ENCODE measurements at regions not wholly inside any gene's neighbourhood (a gene's known extent, or its start where the extent isn't known, plus 50 kb on each side); places are given as distances from the start of the nearest gene placed in this dataset.

DNA sequence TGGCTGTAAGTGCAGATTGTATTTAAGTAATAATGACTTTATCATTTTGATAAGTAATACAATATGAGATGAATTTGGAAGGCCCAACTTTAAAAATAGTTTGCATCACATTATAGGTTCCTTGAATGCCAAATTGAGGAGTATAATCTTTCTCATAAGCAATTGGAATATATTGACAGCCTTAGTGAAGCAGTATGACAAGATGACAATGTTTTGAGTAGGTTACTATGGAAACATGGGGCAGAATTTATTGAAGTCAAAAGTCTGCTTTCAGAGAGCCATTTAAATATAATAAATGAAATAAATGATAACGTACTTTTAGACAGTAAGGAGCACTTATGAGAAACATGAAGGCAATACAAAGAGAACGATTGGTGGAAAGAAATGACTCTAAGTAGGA is 776.4 kb downstream of the TECRL start:
- no peak for DNase-seq (ENCODE audit: low spot score)

DNA sequence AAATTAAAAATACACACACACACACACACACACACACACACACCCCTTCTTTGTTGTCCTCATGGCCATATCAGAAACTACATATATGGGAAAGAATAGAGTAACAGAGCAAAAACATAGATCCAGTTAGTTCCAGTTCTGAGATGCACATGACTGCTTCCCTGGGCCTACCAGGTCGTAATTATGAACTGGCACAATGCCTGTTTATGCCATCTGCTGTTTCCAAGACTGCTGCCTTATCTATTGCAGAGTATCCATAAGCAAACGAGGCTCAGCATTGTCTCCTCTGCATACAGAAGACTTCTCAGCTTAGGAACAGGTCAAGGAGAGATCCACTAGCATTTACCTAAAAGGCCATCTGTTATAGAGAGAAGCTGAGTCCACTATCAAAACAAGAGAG is 789.0 kb downstream of the TECRL start:
- DNase-seq (ENCODE audit: low spot score), result no peak

DNA sequence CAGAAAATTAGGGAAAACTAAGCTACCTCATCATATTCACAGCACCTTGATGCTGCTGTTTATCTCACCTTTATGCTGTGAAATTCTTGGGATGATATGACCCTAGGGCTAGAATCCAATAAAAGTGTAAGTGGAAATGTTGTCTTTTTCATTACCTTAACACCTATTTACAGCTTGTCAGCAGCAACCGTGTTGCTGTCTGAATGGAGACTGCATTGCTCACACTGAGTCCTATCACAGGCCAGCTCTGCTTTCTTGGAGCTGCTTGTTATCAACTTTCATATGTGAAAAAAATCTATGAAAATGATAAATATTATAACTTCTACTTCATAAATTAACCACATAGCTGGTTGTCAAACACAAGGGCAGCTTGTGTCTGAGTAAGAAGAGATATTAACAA is 789.5 kb downstream of the TECRL start:
- DNase-seq (ENCODE audit: low spot score), result no peak

DNA sequence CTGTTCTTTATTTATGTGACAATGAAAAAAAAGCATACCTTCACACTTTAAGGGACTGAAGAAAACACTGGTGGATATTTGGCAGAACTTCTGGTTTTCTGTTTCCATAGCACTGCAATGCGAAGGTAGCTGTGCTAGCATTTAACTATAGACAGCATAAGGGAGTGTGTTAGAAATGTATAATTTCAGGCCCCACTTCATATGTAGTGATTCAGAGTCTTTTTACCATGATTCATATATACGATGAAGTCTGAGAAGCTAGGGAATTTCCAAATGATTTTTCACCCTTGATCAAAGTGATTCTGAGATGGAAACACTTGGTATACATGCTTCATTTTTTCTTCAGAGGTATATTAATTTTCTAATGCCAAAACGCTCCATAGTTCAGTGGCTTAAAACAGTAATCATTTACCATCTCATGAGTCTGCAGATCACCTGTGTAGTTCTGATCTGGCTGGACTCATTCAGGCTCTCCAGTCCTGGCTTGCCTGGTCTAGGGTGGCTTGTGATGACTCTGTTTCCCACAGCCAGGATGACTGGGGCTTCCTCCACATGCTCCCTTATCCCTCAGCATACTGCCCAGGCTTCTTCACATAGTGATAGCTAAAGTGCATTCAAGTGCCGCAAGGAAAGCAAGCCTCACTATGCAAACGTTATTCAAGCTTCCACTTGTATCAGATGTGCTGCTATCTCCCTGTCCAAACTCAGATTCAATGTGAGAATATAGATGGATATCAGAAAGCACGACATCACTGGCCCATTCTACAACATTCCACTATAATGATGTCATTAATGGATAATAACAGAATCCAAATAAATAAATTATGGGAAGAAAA is 790.1 kb downstream of the TECRL start:
- no peak for DNase-seq (ENCODE audit: low spot score)

DNA sequence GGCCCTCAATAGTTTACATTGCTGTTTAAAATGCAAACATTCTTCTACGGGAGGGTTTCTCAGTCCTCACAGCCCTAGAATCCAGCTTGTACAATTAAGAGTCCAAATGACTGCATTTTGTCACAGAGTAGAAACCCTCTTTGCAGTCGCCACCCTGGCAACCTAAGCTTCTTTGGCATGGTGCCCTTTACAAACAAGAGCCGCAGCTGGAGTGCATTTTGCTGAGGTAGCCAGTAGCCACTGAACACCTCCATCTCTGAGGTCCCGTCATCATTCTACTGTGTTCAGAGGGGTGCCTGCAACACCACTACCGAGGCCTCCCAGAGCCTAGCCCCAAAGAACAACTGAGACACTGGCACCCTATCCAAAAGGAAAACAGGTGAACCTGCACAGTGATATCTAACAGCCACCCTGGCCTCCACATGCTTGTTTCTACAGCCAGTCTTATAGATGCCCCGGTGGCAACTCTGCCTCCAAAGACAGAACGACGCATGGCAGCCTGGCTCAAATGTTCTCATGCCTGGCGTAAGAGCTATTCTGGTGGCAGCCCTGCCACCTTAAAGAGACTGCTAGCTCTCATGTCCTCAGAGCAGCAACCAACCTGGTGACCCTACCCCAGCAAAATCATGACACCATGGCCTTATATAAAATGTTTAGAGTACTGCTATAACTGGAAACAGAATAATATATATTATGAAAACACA is 801.9 kb downstream of the TECRL start:
- no peak for DNase-seq (ENCODE audit: low spot score)

DNA sequence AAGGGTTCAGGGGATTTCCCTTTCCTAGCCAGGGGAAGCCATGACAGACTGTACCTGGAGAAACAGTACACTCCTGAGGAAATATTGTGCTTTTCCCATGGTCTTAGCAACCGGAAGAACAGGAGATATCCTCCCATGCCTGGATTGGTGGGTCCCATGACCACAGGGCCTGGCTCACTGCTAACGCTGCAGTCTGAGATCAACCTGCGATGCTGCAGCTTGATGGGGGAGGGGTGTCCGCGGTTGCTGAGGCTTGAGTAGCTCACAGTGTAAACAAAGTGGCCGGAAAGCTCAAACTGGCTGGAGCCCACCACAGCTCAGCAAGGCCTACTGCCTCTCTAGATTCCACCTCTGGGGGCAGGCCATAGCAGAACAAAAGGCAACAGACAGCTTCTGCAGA is 819.5 kb downstream of the TECRL start:
- no peak for DNase-seq (ENCODE audit: low spot score)

DNA sequence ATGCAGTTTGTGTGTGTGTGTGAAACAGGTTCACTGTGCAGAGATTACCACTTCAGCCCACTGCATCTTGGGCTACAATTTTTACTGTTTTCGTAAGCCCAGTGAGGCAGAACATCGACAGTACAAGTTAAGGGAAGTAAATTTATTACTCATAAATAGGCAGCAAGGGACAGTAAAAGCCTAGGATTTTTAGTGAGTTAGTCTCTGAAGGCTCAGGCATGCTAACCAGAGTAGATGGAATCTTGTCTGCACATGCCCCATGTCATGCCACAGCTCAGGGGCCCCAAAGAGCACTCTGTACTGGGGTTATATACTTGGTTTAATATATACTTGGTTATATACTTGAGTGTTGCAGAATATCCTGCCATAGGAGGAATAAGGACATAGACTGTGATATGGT is 825.7 kb downstream of the TECRL start:
- DNase-seq (ENCODE audit: low spot score), result no peak

DNA sequence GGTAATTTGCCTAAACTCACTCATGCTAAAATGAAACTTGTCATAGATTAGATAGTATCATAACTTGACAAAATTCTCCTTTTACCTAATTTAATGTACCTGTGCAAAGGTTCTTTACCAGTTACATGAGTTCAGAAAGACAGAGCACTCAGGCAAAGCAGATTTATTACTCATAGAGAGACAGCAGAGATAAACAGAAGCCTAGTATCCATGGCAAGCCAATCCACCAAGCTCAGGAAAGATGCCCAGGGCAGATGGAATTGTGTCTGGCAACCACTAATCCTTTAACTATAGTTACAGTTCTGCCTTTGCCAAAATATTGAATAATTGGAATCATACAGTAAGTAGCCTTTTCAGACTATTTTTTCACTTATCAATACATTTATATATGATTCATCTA is 826.2 kb downstream of the TECRL start:
- no peak for DNase-seq (ENCODE audit: low spot score)

DNA sequence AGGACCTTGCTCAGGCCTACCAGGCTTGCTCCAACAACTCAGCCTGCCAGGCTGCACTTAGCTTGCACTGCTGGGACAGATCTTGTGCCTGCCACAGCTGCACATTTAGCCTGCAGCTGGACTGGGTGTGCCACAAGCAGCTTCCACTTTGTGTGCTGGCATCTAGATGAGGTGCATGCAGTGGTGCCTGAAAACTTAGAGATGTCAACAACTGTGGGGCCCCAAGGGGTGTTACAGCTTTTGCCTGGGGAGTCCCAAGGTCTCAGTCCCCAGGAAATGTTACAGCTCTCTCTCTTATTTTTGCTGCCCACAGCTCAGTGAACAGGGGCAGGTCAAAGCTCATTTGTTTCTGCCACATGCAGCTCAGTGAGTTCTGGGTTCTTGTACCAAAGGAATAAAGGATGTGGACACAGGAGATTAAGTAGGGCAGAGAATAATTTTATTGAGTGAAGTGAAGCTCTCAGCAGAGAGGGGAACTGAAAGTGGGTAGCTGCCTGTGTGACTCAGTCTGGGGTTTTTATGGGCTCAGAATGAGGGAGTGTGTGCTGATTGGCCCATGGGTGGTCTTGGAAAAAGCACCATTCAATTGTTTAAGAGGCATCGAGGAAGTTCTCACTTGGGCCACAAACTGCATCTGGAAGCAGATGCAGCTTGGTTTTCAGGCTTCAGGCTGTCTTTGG is 828.3 kb downstream of the TECRL start:
- no peak for DNase-seq (ENCODE audit: low spot score)

DNA sequence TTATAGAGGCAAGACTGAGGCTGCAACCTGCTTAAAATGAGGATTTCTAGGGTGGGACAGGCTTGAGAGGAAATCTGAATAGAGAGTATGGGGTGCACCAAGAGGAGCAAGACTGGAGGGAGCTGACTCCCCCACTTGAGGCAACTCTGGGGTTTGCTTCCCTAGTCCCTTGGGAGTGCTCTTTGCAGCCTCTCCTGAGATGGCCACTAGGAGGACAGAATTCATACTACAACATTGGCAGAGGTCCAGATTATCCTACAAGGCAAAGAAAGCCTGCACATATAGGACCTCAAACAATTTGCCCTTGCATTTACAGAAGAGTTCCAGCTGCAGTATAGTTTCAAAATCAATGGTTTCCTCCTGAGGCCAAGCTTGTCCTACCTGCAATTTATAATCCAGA is 830.9 kb downstream of the TECRL start:
- DNase-seq (ENCODE audit: low spot score), result no peak

DNA sequence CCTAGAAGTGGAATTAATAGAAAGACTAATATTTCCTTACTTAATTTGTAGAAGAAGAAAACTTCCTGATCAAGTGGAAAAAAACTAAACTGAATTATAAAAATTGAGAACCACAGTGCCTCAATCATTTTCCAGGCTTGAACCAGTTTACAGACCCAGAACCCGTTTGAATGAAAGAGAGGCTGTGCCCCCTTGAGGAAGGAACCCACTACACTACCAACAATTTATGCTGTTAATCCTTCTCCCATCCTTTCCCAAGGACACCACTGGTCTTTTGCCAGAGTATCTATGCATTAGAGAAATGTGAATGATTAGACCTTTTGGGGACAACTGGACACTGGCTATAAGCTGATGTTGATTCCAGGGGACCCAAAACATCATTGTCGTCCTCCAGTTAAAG is 842.6 kb downstream of the TECRL start:
- no peak for DNase-seq (ENCODE audit: low spot score)

DNA sequence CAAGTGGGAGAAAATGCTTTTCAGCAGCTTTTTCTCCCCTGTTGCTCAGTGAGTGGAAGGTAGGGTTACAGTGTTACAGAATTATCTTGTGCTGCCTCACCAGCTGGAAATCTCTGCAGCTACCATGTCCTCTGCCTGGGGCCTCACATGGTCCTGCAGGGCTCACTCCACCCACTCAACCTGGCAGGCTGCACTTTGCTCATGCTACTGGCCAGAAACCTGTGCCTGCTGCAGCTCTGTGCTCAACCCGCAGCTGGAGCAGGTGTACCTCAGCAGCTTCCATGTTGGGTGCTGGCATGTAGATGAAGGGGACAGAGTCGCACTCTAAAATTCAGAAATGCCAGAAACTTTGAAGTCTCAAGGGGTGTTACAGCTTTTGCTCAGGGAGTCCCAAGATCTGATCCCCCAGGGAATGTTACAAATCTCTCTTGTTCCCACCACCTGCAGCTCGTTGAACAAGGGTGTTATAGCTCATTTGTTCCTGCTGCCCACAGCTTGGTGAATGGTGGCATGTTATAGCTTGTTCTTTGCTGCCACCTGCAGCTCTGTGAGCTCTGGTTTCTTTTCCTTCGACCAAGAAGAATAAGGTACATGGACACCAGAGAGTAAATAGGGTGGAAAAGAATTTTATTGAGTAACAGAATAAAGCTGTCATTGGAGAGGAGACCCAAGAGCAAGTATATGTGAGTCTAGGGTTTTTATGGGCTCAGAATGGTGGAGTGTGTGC is 845.8 kb downstream of the TECRL start:
- peak; percentile 15 for DNase-seq (ENCODE audit: low spot score)

DNA sequence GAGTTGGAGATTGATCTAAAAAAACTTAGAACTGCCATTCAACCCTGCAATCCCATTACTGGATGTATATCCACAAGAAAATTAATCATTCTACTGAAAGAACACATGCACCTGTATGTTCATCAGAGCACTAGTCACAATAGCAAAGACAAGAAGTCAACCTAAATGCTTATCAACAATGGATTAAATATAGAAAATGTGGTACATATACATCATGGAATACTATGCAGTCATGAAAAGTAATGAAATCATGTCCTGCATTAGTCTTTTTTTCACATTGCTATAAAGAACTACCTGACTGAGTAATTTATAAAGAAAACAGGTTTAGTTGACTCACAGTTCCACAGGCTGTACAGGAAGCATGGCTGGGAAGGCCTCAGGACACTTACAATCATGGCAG is 850.5 kb downstream of the TECRL start:
- DNase-seq (ENCODE audit: low spot score), result no peak

DNA sequence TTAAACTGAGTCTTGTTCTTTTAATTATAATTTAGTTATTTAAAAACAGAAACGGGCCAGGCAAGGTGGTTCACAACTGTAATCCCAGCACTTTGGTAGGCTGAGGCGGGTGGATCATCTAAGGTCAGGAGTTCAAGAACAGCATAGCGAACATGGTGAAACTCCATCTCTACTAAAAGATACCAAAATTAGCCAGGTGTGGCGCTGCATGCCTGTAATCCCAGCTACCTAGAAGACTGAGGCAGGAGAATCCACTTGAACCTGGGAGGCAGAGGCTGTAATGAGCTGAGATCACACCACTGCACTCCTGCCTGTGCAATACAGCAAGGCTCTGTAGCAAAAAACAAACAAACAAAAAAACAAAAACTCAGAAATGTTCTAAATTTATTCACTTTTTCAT is 852.9 kb downstream of the TECRL start:
- no peak for DNase-seq (ENCODE audit: low spot score)

DNA sequence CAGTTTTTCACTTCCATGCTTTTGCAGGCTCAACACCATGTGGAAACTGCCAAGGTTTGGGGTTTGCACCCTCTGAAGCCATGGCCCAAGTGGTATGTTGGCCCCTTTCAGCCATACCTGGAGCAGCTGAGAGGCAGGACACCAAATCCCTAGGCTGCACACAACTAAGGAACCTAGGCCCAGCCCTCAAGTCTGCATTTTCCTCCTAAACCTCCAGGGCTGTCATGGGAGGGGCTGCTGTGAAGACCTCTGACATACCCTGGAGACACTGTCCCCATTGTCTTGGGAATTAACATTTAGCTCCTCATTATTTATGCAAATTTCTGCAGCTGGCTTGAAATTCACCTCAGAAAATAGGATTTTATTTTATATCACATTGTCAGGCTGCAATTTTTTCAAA is 856.1 kb downstream of the TECRL start:
- no peak for DNase-seq (ENCODE audit: low spot score)

DNA sequence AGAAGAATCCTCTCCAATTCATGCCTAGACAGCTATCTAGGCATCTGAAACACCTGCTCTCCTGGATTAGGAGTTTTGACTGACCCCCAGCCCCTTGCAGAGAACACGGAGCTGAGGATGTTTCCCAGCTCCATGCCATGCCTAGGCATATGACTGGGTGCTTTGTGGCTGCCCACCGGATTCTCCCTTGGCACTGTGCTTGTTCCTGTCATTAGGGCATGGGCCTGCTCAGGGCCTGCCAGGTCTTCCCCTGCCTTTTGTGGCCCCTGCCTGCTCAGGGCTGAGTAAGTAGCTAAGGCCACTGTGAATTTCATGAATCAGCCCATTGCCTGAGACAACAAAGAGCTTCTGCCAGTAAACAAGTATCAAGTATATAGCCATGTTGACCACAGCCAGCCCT is 867.4 kb downstream of the TECRL start:
- no peak for DNase-seq (ENCODE audit: low spot score)

DNA sequence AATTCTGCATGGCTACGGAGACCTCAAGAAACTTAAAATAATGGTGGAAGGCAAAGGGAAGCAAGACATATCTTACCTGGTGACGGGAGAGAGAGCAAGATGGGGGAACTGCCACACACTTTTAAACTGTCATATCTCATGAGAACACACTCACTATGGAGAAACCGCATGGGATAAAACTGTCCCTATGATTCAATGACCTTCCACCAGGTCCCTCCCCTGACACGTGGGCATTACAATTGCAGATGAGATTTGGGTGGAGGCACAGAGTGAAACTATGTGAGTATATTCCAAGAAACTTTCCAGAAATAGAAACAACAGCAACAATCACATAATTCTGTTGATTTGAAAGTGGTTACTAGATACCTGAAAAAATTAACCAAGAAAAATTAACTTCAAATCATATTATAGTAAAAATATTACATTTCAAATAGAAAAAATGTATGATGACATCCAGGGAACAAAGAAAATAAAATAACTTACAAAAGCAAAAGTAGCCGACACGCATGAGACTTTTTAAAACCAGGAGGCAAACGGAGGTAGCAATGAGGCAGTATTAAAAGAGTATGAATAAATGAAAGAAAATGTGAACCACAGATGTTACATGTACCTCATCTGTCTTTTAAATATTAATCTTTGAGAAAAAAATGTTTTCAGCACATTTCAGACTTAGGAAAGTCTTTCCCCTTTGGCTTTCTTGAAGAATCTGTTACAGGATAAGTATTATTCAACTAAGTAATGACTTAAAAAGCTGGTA is 879.5 kb downstream of the TECRL start:
- DNase-seq (ENCODE audit: low spot score), result no peak

DNA sequence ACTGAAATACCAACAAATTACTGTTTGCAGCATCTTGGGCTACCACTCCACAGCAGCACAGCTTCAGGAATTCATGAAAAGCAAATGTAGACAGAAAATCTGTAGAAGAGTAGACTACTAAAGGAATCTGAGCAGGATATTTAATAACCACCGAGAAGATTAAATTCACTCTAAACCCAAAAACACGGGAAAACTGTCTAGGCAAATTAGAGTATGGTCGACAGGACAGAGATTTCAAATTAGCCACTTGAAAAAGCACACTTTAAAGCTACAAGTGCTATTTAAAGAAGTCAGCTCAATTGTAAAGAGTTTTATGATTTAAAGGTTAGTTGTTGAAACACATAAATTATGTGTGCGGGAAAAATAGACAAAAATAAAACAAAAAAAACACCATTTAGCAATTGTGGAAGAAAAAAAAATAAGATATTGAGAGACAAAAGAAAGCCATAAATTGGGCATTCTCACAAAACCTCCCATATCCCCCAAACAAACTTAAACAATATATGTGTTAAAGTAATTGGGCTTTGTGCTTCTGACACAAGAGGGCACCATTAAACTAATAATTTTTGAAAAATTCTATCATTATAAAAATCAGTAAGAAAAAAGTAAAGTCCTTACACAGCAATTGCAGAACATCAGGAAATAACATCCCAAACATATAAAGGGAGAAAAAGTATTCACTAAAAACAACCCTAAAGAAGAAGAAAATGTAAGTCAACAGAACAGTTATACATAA is 880.8 kb downstream of the TECRL start:
- no peak for DNase-seq (ENCODE audit: low spot score)

DNA sequence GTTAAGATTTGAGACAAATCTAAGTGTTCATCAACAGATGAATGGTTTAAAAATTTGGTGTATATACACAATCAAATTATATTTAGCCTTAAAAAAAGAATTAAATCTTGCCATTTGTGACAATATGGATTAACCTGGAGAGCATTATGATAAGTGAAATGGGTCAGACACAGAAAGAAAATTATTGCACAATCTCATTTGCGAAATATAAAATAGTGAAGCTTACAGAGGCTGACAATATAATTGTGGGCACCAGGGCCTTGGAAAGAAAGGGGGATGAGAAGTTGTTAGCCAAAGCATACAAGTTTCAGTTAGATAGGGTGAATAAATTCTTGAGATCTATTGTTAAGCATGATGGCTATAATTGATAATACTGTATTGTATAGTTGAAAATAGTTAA is 883.0 kb downstream of the TECRL start:
- no peak for DNase-seq (ENCODE audit: low spot score)

DNA sequence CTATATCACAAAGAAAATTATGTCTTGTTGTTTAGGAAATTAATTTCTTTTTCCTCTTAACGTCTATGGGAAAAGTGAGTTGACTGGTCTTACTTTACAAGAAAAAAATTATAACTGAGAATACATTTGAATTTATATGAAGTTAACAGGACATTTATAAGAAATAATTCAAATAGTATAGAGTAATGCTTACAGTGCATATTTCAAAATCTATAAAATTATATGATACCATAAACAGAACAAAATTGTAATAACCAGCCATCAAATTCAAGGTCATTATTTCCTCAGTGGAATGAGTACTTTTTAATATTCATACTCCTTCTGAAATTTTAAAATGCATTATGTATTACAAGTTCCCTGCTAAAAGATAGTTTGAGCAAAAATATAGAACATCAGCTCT is 884.5 kb downstream of the TECRL start:
- DNase-seq (ENCODE audit: low spot score), result no peak
